ENCODE measurements at regions not wholly inside any gene's neighbourhood (a gene's known extent, or its start where the extent isn't known, plus 50 kb on each side); places are given as distances from the start of the nearest gene placed in this dataset.

DNA sequence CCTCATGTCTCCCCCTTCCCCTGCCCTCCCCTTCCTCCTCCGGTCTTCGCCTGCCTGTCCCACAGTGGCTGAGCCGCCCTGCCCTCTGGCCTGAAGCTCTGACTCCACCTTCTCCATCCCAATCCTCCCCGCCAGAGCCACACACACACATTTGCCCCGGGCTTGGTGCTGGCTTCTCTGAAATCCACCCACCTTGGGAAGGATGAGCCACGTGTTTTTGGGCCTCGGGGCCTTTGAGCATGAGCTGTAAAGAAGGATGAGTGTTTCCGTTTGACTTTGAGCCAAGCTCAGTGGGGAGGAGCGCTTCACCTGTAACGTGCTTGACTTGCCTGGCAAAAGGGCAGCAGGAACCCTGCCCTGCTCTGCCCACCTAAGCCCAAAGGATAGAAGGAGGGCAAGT lies 295.1 kb downstream of the SIPA1L2 start:
- Histone ChIP-seq H3K9ac (no peak overlapping the region), H3K36me3 (replicated peaks in 1 of 2; ENCODE audit: control insufficient read depth in 1 of 2, insufficient read depth in 2 of 2, low read length in 1 of 2) (no peaks in the 10 kb centered on the region), H3K4me1 (ENCODE audit: control insufficient read depth in 1 of 2, insufficient read depth in 2 of 2, low read depth in 1 of 2, low read length in 1 of 2) (no peaks in the 10 kb centered on the region), H3K9me3 (no peaks in the 10 kb centered on the region), H2AFZ (ENCODE audit: low read depth) (no peak overlapping the region), H3K4me3 (ENCODE audit: low read depth in 2 of 2, low read length in 1 of 2) (no peak overlapping the region), H3K79me2 (ENCODE audit: insufficient read depth) (no peaks in the 10 kb centered on the region), H4K20me1 (ENCODE audit: insufficient read depth) (no peaks in the 10 kb centered on the region), H3K27ac (ENCODE audit: low read depth in 2 of 2, low read length in 1 of 2) (no peak overlapping the region), H3K4me2 (no peak overlapping the region), H3K9me2 (no peaks in the 10 kb centered on the region), H3F3A (replicated peaks; ENCODE audit: insufficient read depth) (no peaks in the 10 kb centered on the region), H3K27me3 (ENCODE audit: insufficient read depth) (no peaks in the 10 kb centered on the region)
- no peak for DNase-seq
- ChIA-PET POLR2A (no interaction called here), CTCF (interaction anchor here (2.1 kb wide), 1 partner anchor 15 kb away, joined by 6 read pairs; no protein-coding TSS in a partner anchor)
- no peak for TF ChIP-seq GABPA (IDR thresholded peaks at IDR 0.05; ENCODE audit: low read depth)
- TF ChIP-seq EZH2phosphoT487 (IDR thresholded peaks at IDR 0.05; ENCODE audit: borderline replicate concordance, low read depth), result no peak
- no peak for TF ChIP-seq MEF2A (IDR thresholded peaks at IDR 0.05; ENCODE audit: borderline replicate concordance, low read depth)
- TF ChIP-seq FOSL2 (IDR thresholded peaks at IDR 0.05; ENCODE audit: borderline replicate concordance, low read depth), result no peak
- no peak for TF ChIP-seq CHD2 (IDR thresholded peaks at IDR 0.05; ENCODE audit: low read length, partially characterized antibody)
- no peak for TF ChIP-seq RXRA (IDR thresholded peaks at IDR 0.05; ENCODE audit: borderline replicate concordance, low read depth)
- TF ChIP-seq, protein P1, sequence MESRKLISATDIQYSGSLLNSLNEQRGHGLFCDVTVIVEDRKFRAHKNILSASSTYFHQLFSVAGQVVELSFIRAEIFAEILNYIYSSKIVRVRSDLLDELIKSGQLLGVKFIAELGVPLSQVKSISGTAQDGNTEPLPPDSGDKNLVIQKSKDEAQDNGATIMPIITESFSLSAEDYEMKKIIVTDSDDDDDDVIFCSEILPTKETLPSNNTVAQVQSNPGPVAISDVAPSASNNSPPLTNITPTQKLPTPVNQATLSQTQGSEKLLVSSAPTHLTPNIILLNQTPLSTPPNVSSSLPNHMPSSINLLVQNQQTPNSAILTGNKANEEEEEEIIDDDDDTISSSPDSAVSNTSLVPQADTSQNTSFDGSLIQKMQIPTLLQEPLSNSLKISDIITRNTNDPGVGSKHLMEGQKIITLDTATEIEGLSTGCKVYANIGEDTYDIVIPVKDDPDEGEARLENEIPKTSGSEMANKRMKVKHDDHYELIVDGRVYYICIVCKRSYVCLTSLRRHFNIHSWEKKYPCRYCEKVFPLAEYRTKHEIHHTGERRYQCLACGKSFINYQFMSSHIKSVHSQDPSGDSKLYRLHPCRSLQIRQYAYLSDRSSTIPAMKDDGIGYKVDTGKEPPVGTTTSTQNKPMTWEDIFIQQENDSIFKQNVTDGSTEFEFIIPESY (IDR thresholded peaks at IDR 0.05; ENCODE audit: borderline replicate concordance, low read depth), result no peak
- TF ChIP-seq RAD21 (IDR thresholded peaks at IDR 0.05; ENCODE audit: low read length), result no peak
- no peak for TF ChIP-seq NRF1 (IDR thresholded peaks at IDR 0.05; ENCODE audit: low read depth, low read length)
- TF ChIP-seq, protein P2, sequence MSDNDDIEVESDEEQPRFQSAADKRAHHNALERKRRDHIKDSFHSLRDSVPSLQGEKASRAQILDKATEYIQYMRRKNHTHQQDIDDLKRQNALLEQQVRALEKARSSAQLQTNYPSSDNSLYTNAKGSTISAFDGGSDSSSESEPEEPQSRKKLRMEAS (IDR thresholded peaks at IDR 0.05; ENCODE audit: low read depth), result no peak
- no peak for TF ChIP-seq RFX5 (IDR thresholded peaks at IDR 0.05; ENCODE audit: low read length)
- TF ChIP-seq, protein P3, sequence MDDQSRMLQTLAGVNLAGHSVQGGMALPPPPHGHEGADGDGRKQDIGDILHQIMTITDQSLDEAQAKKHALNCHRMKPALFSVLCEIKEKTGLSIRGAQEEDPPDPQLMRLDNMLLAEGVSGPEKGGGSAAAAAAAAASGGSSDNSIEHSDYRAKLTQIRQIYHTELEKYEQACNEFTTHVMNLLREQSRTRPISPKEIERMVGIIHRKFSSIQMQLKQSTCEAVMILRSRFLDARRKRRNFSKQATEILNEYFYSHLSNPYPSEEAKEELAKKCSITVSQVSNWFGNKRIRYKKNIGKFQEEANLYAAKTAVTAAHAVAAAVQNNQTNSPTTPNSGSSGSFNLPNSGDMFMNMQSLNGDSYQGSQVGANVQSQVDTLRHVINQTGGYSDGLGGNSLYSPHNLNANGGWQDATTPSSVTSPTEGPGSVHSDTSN (IDR thresholded peaks at IDR 0.05), result no peak
- no peak for TF ChIP-seq MXI1 (IDR thresholded peaks at IDR 0.05; ENCODE audit: low read depth, low read length)
- TF ChIP-seq TEAD4 (IDR thresholded peaks at IDR 0.05; ENCODE audit: borderline replicate concordance, insufficient read depth), result no peak
- TF ChIP-seq NFIC (IDR thresholded peaks at IDR 0.05; ENCODE audit: borderline replicate concordance), result no peak
- WGBS (ENCODE audit: low lambda C conversion rate), result 40% methylated on average over 8 of the region's 10 CpGs

DNA sequence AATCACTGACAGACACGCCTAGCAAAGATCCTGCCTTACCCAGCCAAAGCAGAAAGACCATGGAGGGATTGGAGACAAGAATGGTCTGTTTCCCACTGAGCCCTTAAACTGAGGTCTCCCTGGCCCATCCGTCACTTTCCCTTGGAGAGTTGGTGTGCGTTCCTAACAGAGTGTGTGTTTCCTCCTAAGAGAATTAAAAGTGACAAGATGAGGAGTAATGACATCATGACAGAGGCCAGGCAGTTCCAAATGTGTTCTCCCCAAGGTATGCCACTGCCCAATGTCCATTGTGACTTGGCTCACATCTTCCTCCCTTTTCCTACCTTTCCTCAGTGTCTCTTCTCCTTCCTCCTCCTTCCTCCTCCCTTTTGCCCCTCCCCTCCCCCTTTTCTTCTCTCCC lies 295.7 kb downstream of the SIPA1L2 start:
- no peak overlapping the region for H3K4me2 ChIP-seq
- no peaks in the 10 kb centered on the region for H3K4me1 ChIP-seq (ENCODE audit: control insufficient read depth in 1 of 2, insufficient read depth in 2 of 2, low read depth in 1 of 2, low read length in 1 of 2)
- no peaks in the 10 kb centered on the region for H3K9me3 ChIP-seq
- ChIA-PET CTCF (interaction anchor here (0.7 to 2.1 kb wide), 2 partner anchors 15 to 455 kb away, joined by 3 to 6 read pairs; no protein-coding TSS in a partner anchor), POLR2A (no interaction called here)
- TF ChIP-seq NFIC (IDR thresholded peaks at IDR 0.05; ENCODE audit: borderline replicate concordance) (no peak), RCOR1 (IDR thresholded peaks at IDR 0.05; ENCODE audit: low read length) (no peak)
- TF ChIP-seq, protein P4, sequence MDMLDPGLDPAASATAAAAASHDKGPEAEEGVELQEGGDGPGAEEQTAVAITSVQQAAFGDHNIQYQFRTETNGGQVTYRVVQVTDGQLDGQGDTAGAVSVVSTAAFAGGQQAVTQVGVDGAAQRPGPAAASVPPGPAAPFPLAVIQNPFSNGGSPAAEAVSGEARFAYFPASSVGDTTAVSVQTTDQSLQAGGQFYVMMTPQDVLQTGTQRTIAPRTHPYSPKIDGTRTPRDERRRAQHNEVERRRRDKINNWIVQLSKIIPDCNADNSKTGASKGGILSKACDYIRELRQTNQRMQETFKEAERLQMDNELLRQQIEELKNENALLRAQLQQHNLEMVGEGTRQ (IDR thresholded peaks at IDR 0.05; ENCODE audit: borderline replicate concordance, low read depth, low read length), result no peak
- no peaks in the 10 kb centered on the region for H3K27me3 ChIP-seq (ENCODE audit: insufficient read depth)
- H3K79me2 ChIP-seq (ENCODE audit: insufficient read depth), result no peaks in the 10 kb centered on the region
- no peak overlapping the region for H2AFZ ChIP-seq (ENCODE audit: low read depth)
- no peaks in the 10 kb centered on the region for H3F3A ChIP-seq (replicated peaks; ENCODE audit: insufficient read depth)
- H3K4me3 ChIP-seq (ENCODE audit: low read depth in 2 of 2, low read length in 1 of 2), result no peak overlapping the region
- H3K9ac ChIP-seq, result no peak overlapping the region
- DNase-seq, result no peak
- 15% methylated on average over 3 of the region's 3 CpGs for WGBS (ENCODE audit: low lambda C conversion rate)
- no peak overlapping the region for H3K27ac ChIP-seq (ENCODE audit: low read depth in 2 of 2, low read length in 1 of 2)
- no peaks in the 10 kb centered on the region for H3K9me2 ChIP-seq
- H4K20me1 ChIP-seq (ENCODE audit: insufficient read depth), result no peaks in the 10 kb centered on the region
- H3K36me3 ChIP-seq (replicated peaks in 1 of 2; ENCODE audit: control insufficient read depth in 1 of 2, insufficient read depth in 2 of 2, low read length in 1 of 2), result no peaks in the 10 kb centered on the region

All from SK-N-SH (cell line).